ENCODE measurements at regions not wholly inside any gene's neighbourhood (a gene's known extent, or its start where the extent isn't known, plus 50 kb on each side); places are given as distances from the start of the nearest gene placed in this dataset.

GRCh38 chr4:74630551-74630950, 163.8 kb downstream of the BTC start:
- no peak for TF ChIP-seq SUZ12 (IDR thresholded peaks at IDR 0.05; ENCODE audit: extremely low read depth, insufficient read depth, insufficient read length)
- TF ChIP-seq YY1 (IDR thresholded peaks at IDR 0.05; ENCODE audit: insufficient read depth, insufficient read length), result no peak
- TF ChIP-seq ZNF274 (IDR thresholded peaks at IDR 0.05; ENCODE audit: low read depth, low read length), result no peak

Measured in NT2/D1 (cell line).